Mammary epithelial cell (primary cell): ENCODE measurements at regions not wholly inside any gene's neighbourhood (a gene's known extent, or its start where the extent isn't known, plus 50 kb on each side); places are given as distances from the start of the nearest gene placed in this dataset.

Experiments
- EZH2 ChIP-seq: IDR thresholded peaks from 2 replicates; pipeline ENCODE4 v1.6.1; 2012; ENCODE audit warnings: low read length, inconsistent platforms, borderline replicate concordance
- TF ChIP-seq, protein P1 (sequence below), 2 donors: IDR thresholded peaks in 1 of 2; conservative IDR thresholded peaks in 1 of 2; 2 replicates each; pipeline ENCODE4 v1.5.1; 2011 to 2012; ENCODE audit warnings: inconsistent platforms in 2 of 2, low read length in 2 of 2, mild to moderate bottlenecking in 2 of 2, control low read depth in 1 of 2, low read depth in 1 of 2; ENCODE audit not compliant: insufficient read depth in 1 of 2; ENCODE audit errors: extremely low read depth in 1 of 2

DNA sequence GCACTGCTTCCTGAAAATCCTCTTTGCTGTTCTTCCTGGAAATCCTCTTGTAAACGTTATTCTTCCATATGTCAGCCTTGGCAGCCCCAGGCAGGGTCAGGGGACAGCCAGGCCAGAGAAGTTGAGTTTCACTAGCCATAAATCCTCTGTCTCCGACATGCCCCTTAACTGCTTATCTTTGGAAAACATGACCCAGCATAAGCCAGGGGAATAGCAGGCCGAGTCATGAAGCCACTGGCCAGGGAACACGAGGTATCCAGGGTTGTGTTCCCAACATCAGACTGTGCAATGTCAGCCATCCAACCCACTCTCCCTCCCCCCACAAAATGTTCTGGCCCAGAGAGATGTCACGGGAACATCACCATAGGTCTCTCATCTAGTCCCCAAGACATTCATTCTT is 453.9 kb downstream of the MED13L start:
- TF ChIP-seq, protein P1, sequence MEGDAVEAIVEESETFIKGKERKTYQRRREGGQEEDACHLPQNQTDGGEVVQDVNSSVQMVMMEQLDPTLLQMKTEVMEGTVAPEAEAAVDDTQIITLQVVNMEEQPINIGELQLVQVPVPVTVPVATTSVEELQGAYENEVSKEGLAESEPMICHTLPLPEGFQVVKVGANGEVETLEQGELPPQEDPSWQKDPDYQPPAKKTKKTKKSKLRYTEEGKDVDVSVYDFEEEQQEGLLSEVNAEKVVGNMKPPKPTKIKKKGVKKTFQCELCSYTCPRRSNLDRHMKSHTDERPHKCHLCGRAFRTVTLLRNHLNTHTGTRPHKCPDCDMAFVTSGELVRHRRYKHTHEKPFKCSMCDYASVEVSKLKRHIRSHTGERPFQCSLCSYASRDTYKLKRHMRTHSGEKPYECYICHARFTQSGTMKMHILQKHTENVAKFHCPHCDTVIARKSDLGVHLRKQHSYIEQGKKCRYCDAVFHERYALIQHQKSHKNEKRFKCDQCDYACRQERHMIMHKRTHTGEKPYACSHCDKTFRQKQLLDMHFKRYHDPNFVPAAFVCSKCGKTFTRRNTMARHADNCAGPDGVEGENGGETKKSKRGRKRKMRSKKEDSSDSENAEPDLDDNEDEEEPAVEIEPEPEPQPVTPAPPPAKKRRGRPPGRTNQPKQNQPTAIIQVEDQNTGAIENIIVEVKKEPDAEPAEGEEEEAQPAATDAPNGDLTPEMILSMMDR (conservative IDR thresholded peaks at IDR 0.05 in 1 of 2, IDR thresholded peaks at IDR 0.05 in 1 of 2; ENCODE audit: extremely low read depth in 1 of 2, insufficient read depth in 1 of 2, low read depth in 1 of 2, low read length in 2 of 2): no peak
- no peak for TF ChIP-seq EZH2
